ENCODE measurements at regions not wholly inside any gene's neighbourhood (a gene's known extent, or its start where the extent isn't known, plus 50 kb on each side); places are given as distances from the start of the nearest gene placed in this dataset.

- H3K36me3 Mint-ChIP-seq (ENCODE audit: low read depth) = peaks cover 9% of the 10 kb centered on the region
- no peaks in the 10 kb centered on the region for H3K27me3 Mint-ChIP-seq (ENCODE audit: low read depth, poor library complexity)
Measured at GRCh38 chr6:67877288-67877687, 757.8 kb upstream of the ADGRB3 start.

GRCh38 chr6:67875877-67876383 is 759.2 kb upstream of the ADGRB3 start:
- H3K27ac Mint-ChIP-seq = no peak overlapping the region
- H3K9me3 Mint-ChIP-seq = peaks cover 26% of the 10 kb centered on the region
- DNase-seq = no peak
- no peaks in the 10 kb centered on the region for H3K4me1 Mint-ChIP-seq
- H3K4me3 Mint-ChIP-seq = no peak overlapping the region
- no peak for TF ChIP-seq CTCF (IDR thresholded peaks at IDR 0.05)
- peaks cover 9% of the 10 kb centered on the region for H3K36me3 Mint-ChIP-seq (ENCODE audit: low read depth)
- no peaks in the 10 kb centered on the region for H3K27me3 Mint-ChIP-seq (ENCODE audit: low read depth, poor library complexity)

More at GRCh38 chr6:67877288-67877687, 757.8 kb upstream of the ADGRB3 start:
- H3K4me3 Mint-ChIP-seq = no peak overlapping the region
- H3K27ac Mint-ChIP-seq = no peak overlapping the region
- TF ChIP-seq CTCF (IDR thresholded peaks at IDR 0.05) = no peak
- peaks cover 26% of the 10 kb centered on the region for H3K9me3 Mint-ChIP-seq
- DNase-seq = no peak
- H3K4me1 Mint-ChIP-seq = no peaks in the 10 kb centered on the region

GRCh38 chr6:67870321-67870720 is 764.8 kb upstream of the ADGRB3 start:
- Mint-ChIP-seq H3K4me1 (no peaks in the 10 kb centered on the region), H3K4me3 (no peak overlapping the region), H3K36me3 (ENCODE audit: low read depth) (peaks cover 9% of the 10 kb centered on the region), H3K9me3 (peaks cover 14% of the 10 kb centered on the region), H3K27ac (no peak overlapping the region), H3K27me3 (ENCODE audit: low read depth, poor library complexity) (no peaks in the 10 kb centered on the region)
- TF ChIP-seq CTCF (IDR thresholded peaks at IDR 0.05) = no peak
- DNase-seq = no peak

- Mint-ChIP-seq H3K27me3 (ENCODE audit: low read depth, poor library complexity) (no peaks in the 10 kb centered on the region), H3K4me3 (no peak overlapping the region), H3K4me1 (no peaks in the 10 kb centered on the region), H3K9me3 (no peaks in the 10 kb centered on the region), H3K27ac (no peak overlapping the region), H3K36me3 (ENCODE audit: low read depth) (no peaks in the 10 kb centered on the region)
- no peak for DNase-seq
- TF ChIP-seq CTCF (IDR thresholded peaks at IDR 0.05) = no peak
Measured at GRCh38 chr6:67863346-67863745, 771.7 kb upstream of the ADGRB3 start.

GRCh38 chr6:67854098-67854497 is 781.0 kb upstream of the ADGRB3 start:
- peaks cover 11% of the 10 kb centered on the region for H3K9me3 Mint-ChIP-seq
- no peaks in the 10 kb centered on the region for H3K36me3 Mint-ChIP-seq (ENCODE audit: low read depth)
- H3K4me1 Mint-ChIP-seq = no peaks in the 10 kb centered on the region
- H3K27ac Mint-ChIP-seq = no peak overlapping the region
- no peak for DNase-seq
- H3K4me3 Mint-ChIP-seq = no peak overlapping the region
- TF ChIP-seq CTCF (IDR thresholded peaks at IDR 0.05) = no peak
- H3K27me3 Mint-ChIP-seq (ENCODE audit: low read depth, poor library complexity) = no peaks in the 10 kb centered on the region

GRCh38 chr6:67839818-67840217 is 795.3 kb upstream of the ADGRB3 start:
- H3K9me3 Mint-ChIP-seq = peaks cover 23% of the 10 kb centered on the region
- no peak for TF ChIP-seq CTCF (IDR thresholded peaks at IDR 0.05)
- DNase-seq = no peak

More at GRCh38 chr6:67839818-67840217, 795.3 kb upstream of the ADGRB3 start:
- H3K36me3 Mint-ChIP-seq (ENCODE audit: low read depth) = no peaks in the 10 kb centered on the region
- H3K4me1 Mint-ChIP-seq = no peaks in the 10 kb centered on the region
- no peak overlapping the region for H3K27ac Mint-ChIP-seq
- H3K27me3 Mint-ChIP-seq (ENCODE audit: low read depth, poor library complexity) = peaks cover 2% of the 10 kb centered on the region
- no peak overlapping the region for H3K4me3 Mint-ChIP-seq
